ENCODE measurements at regions not wholly inside any gene's neighbourhood (a gene's known extent, or its start where the extent isn't known, plus 50 kb on each side); places are given as distances from the start of the nearest gene placed in this dataset.

DNA sequence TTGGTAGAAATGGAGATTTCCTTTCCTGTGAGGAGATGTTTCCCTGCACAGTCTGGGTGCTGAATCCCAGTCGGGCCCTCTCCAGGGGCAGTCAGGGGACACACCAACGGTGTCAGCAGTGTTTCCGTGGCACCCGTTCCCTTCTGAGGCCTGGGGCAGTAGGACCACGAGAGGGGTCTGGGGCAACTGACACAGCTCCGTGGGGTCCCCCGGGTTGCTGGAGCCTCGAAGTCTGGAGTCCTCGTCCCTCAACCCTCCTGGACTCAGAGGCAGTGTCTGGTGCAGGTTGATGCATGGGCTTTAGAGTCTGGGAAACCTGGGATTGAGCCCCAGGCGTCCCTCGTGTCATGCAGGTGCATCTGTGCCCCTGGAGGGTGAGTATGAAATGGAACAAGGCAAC is 327.3 kb downstream of the ADGRD1 start:
- Histone ChIP-seq H3K27me3 (ENCODE audit: control insufficient read depth, insufficient read depth, low read length) (no peaks in the 10 kb centered on the region), H2BK120ac (ENCODE audit: low read depth, low read length) (no peak overlapping the region), H3K4me2 (ENCODE audit: low read depth, low read length) (no peak overlapping the region), H2AK5ac (ENCODE audit: low read depth, low read length) (no peak overlapping the region), H3K4ac (ENCODE audit: low read depth, low read length) (no peak overlapping the region), H3K36me3 (ENCODE audit: control insufficient read depth, insufficient read depth, low read length) (no peaks in the 10 kb centered on the region), H3K4me3 (ENCODE audit: insufficient read depth, low read depth, low read length) (no peak overlapping the region), H3K56ac (ENCODE audit: extremely low read depth, insufficient read depth, low read length) (no peak overlapping the region), H2AFZ (replicated peaks; ENCODE audit: low read length, poor library complexity) (no peak overlapping the region), H2BK5ac (ENCODE audit: low read depth, low read length, poor library complexity, severe bottlenecking) (no peak overlapping the region), H3K27ac (ENCODE audit: insufficient read depth, low read length) (no peak overlapping the region), H3K23ac (ENCODE audit: low read depth, low read length) (no peak overlapping the region), H3K9me1 (ENCODE audit: insufficient read depth, low read length) (no peaks in the 10 kb centered on the region), H3K79me1 (ENCODE audit: low read depth in 1 of 2, low read length in 2 of 2) (no peaks in the 10 kb centered on the region), H3K9me3 (ENCODE audit: control insufficient read depth, insufficient read depth, low read length) (peaks cover 34% of the 10 kb centered on the region), H3K9ac (ENCODE audit: low read depth, low read length) (no peak overlapping the region), H4K8ac (ENCODE audit: low read depth in 2 of 2, low read length in 2 of 2) (no peak overlapping the region), H2BK20ac (ENCODE audit: low read depth, low read length) (no peak overlapping the region), H2BK15ac (ENCODE audit: low read depth, low read length) (no peak overlapping the region), H2AK9ac (replicated peaks; ENCODE audit: low read depth, low read length, poor library complexity) (no peak overlapping the region), H4K91ac (ENCODE audit: insufficient read depth, low read depth, low read length) (no peak overlapping the region), H4K20me1 (ENCODE audit: insufficient read depth, low read length) (no peaks in the 10 kb centered on the region), H3K4me1 (ENCODE audit: control insufficient read depth, insufficient read depth, low read length) (no peaks in the 10 kb centered on the region), H3K18ac (ENCODE audit: low read depth, low read length) (no peak overlapping the region), H3K14ac (replicated peaks; ENCODE audit: low read depth, low read length) (no peak overlapping the region), H4K5ac (ENCODE audit: low read depth, low read length) (no peak overlapping the region)
- ChIA-PET POLR2A (ENCODE audit: unreplicated experiment) (no interaction called here), CTCF (no interaction called here)
- intact Hi-C loops (cut with micrococcal nuclease) (no loop called here), dilution Hi-C loops (cut with HindIII; ENCODE audit: low sequenced_read_pairs, unreplicated experiment) (no loop called here), in situ Hi-C loops (cut with MboI; ENCODE audit: low sequenced_read_pairs) (no loop called here)
- no TSS peak for BruUV-seq (replicated peaks)
- 60% methylated on average over 1 of the region's 11 CpGs; no CpG with 5 or more reads in 1 of the 2 experiments for WGBS, 2 experiments (ENCODE audit: extremely low coverage in 2 of 2, insufficient read length in 1 of 2)
- TF ChIP-seq MAFK (IDR thresholded peaks at IDR 0.05; ENCODE audit: low read depth, low read length) (no peak), CEBPB (IDR thresholded peaks at IDR 0.05; ENCODE audit: low read depth, low read length) (no peak), FOS (IDR thresholded peaks at IDR 0.05; ENCODE audit: low read depth, low read length) (no peak), SMC3 (IDR thresholded peaks at IDR 0.05; ENCODE audit: low read depth, low read length) (no peak)
- DNase-seq (no peak), ATAC-seq (ENCODE audit: low read depth) (no peak)

Measured in IMR-90 (cell line).